H9 (cell line): ENCODE measurements at regions not wholly inside any gene's neighbourhood (a gene's known extent, or its start where the extent isn't known, plus 50 kb on each side); places are given as distances from the start of the nearest gene placed in this dataset.

ENCODE experiments used
- DNase-seq: peaks from one replicate; pipeline ENCODE4 v3.0.0-alpha.2; 2017
- H2AFZ ChIP-seq: one replicate; pipeline ENCODE4 v1.6.1; 2013; ENCODE audit warnings: mild to moderate bottlenecking, low read length, control low read depth, moderate library complexity
- H2AK5ac ChIP-seq: 2 replicates; pipeline ENCODE4 v1.6.1; 2013; ENCODE audit warnings: low read length, control low read depth, mixed read lengths; ENCODE audit not compliant: insufficient read length
- H2BK120ac ChIP-seq: one replicate; pipeline ENCODE4 v1.6.1; 2013; ENCODE audit warnings: low read depth, mild to moderate bottlenecking, low read length, control low read depth, inconsistent platforms; ENCODE audit not compliant: poor library complexity, severe bottlenecking
- H2BK12ac ChIP-seq: 2 replicates; pipeline ENCODE4 v1.6.1; 2013; ENCODE audit warnings: low read length, control low read depth, mixed read lengths, low read depth; ENCODE audit not compliant: insufficient read length
- H2BK15ac ChIP-seq: 2 replicates; pipeline ENCODE4 v1.6.1; 2013; ENCODE audit warnings: low read depth, low read length, control low read depth
- H2BK20ac ChIP-seq: one replicate; pipeline ENCODE4 v1.6.1; 2013; ENCODE audit warnings: low read depth, mild to moderate bottlenecking, low read length, control low read depth, inconsistent platforms; ENCODE audit not compliant: poor library complexity, severe bottlenecking
- H2BK5ac ChIP-seq: 2 replicates; pipeline ENCODE4 v1.6.1; 2013; ENCODE audit warnings: low read length, control low read depth, mixed read lengths; ENCODE audit not compliant: insufficient read length
- H3K14ac ChIP-seq: 2 replicates; pipeline ENCODE4 v1.6.1; 2013; ENCODE audit warnings: low read length, control low read depth; ENCODE audit not compliant: insufficient read depth
- H3K18ac ChIP-seq: 2 replicates; pipeline ENCODE4 v1.6.1; 2013; ENCODE audit warnings: low read depth, mild to moderate bottlenecking, mixed read lengths, low read length, control low read depth; ENCODE audit not compliant: insufficient read length
- H3K23ac ChIP-seq: 2 replicates; pipeline ENCODE4 v1.6.1; 2013; ENCODE audit warnings: low read length, control low read depth, mixed read lengths, low read depth; ENCODE audit not compliant: insufficient read length
- H3K23me2 ChIP-seq: 2 replicates; pipeline ENCODE4 v1.6.1; 2013; ENCODE audit warnings: low read depth, mild to moderate bottlenecking, mixed read lengths, low read length, control low read depth; ENCODE audit not compliant: insufficient read length, poor library complexity, severe bottlenecking
- H3K27ac ChIP-seq: 2 replicates; pipeline ENCODE4 v1.5.1; 2013; ENCODE audit warnings: low read length, control low read depth, mixed read lengths, low read depth; ENCODE audit not compliant: insufficient read length
- H3K27me3 ChIP-seq: 2 replicates; pipeline ENCODE4 v1.6.1; 2013; ENCODE audit warnings: low read length, control low read depth, inconsistent platforms; ENCODE audit not compliant: insufficient read depth
- H3K4ac ChIP-seq: 2 replicates; pipeline ENCODE4 v1.6.1; 2013; ENCODE audit warnings: low read depth, mild to moderate bottlenecking, control low read depth, inconsistent platforms, low read length, moderate library complexity
- H3K4me1 ChIP-seq: 2 replicates; pipeline ENCODE4 v1.6.1; 2013; ENCODE audit warnings: low read length, control low read depth, inconsistent platforms; ENCODE audit not compliant: insufficient read depth
- H3K4me2 ChIP-seq: 2 replicates; pipeline ENCODE4 v1.6.1; 2013; ENCODE audit warnings: low read length, control low read depth, mixed read lengths; ENCODE audit not compliant: insufficient read length, insufficient read depth
- H3K56ac ChIP-seq: 2 replicates; pipeline ENCODE4 v1.6.1; 2013; ENCODE audit warnings: low read depth, mild to moderate bottlenecking, mixed read lengths, low read length, control low read depth; ENCODE audit not compliant: insufficient read length
- H3K79me1 ChIP-seq: 2 replicates; pipeline ENCODE4 v1.6.1; 2013; ENCODE audit warnings: low read depth, mild to moderate bottlenecking, moderate library complexity, low read length, control low read depth, inconsistent platforms; ENCODE audit not compliant: insufficient read depth, poor library complexity, severe bottlenecking
- H3K79me2 ChIP-seq: 2 replicates; pipeline ENCODE4 v1.6.1; 2013; ENCODE audit warnings: low read length, control low read depth, inconsistent platforms; ENCODE audit not compliant: insufficient read depth
- H3K9ac ChIP-seq: 2 replicates; pipeline ENCODE4 v1.6.1; 2013; ENCODE audit warnings: low read length, control low read depth, mixed read lengths; ENCODE audit not compliant: insufficient read length; ENCODE audit errors: extremely low read depth
- H3K9me3 ChIP-seq: one replicate; pipeline ENCODE4 v1.6.1; 2013; ENCODE audit warnings: low read depth, low read length, inconsistent platforms; ENCODE audit not compliant: control insufficient read depth
- H3T11ph ChIP-seq: one replicate; pipeline ENCODE4 v1.6.1; 2013; ENCODE audit warnings: mild to moderate bottlenecking, low read length, control low read depth, inconsistent platforms
- H4K20me1 ChIP-seq: one replicate; pipeline ENCODE4 v1.6.1; 2013; ENCODE audit not compliant: control insufficient read depth, insufficient read length, insufficient read depth
- H4K5ac ChIP-seq: 2 replicates; pipeline ENCODE4 v1.6.1; 2013; ENCODE audit warnings: low read depth, mild to moderate bottlenecking, mixed read lengths, low read length, control low read depth; ENCODE audit not compliant: insufficient read length
- H4K8ac ChIP-seq: replicated peaks from 2 replicates; pipeline ENCODE4 v1.6.1; 2013; ENCODE audit warnings: low read length, control low read depth, mixed read lengths, low read depth; ENCODE audit not compliant: insufficient read length
- H4K91ac ChIP-seq: 2 replicates; pipeline ENCODE4 v1.6.1; 2013; ENCODE audit warnings: low read depth, mild to moderate bottlenecking, moderate library complexity, mixed read lengths, low read length, control low read depth; ENCODE audit not compliant: insufficient read length
- H3K27ac Mint-ChIP-seq, 3 experiments: 2 replicates in 2 of 3; 3 replicates in 1 of 3; pipeline ENCODE4 v1.8.0; 2020 to 2021; ENCODE audit warnings: mixed read lengths in 3 of 3, mild to moderate bottlenecking in 1 of 3, moderate library complexity in 1 of 3
- H3K27me3 Mint-ChIP-seq: 2 replicates; pipeline ENCODE4 v1.8.0; 2021; ENCODE audit warnings: low read depth, mild to moderate bottlenecking, moderate library complexity, mixed read lengths
- H3K36me3 Mint-ChIP-seq, 3 experiments: 2 replicates in 2 of 3; 3 replicates in 1 of 3; pipeline ENCODE4 v1.8.0; 2020 to 2021; ENCODE audit warnings: low read depth in 3 of 3, mixed read lengths in 3 of 3; ENCODE audit not compliant: insufficient read depth in 1 of 3
- H3K4me1 Mint-ChIP-seq, 2 experiments: 2 replicates each; pipeline ENCODE4 v1.8.0; 2020; ENCODE audit warnings: mixed read lengths in 2 of 2
- H3K4me3 Mint-ChIP-seq, 2 experiments: 2 replicates in 1 of 2; 3 replicates in 1 of 2; pipeline ENCODE4 v1.8.0; 2020 to 2021; ENCODE audit warnings: mild to moderate bottlenecking in 2 of 2, mixed read lengths in 2 of 2, moderate library complexity in 1 of 2
- H3K9me3 Mint-ChIP-seq, 2 experiments: 2 replicates in 1 of 2; 3 replicates in 1 of 2; pipeline ENCODE4 v1.8.0; 2020; ENCODE audit warnings: mild to moderate bottlenecking in 2 of 2, mixed read lengths in 2 of 2, moderate library complexity in 1 of 2
- CTCF ChIP-seq: fragments of 200-600 bp; sonication (generic); conservative IDR thresholded peaks from 3 replicates; pipeline ENCODE4 v1.8.0; 2021; ENCODE audit warnings: antibody characterized with exemption, mild to moderate bottlenecking
- WGBS: extraction: QIAGEN DNeasy Blood & Tissue Kit; methylation state at CpG from one replicate; pipeline ENCODE4 v1.1.7; 2013; ENCODE audit warnings: missing lambda C conversion rate, low lambda C conversion rate, mixed read lengths; ENCODE audit not compliant: insufficient read length; ENCODE audit errors: extremely low coverage; 5-methylcytosine and 5-hydroxymethylcytosine counted together

DNA sequence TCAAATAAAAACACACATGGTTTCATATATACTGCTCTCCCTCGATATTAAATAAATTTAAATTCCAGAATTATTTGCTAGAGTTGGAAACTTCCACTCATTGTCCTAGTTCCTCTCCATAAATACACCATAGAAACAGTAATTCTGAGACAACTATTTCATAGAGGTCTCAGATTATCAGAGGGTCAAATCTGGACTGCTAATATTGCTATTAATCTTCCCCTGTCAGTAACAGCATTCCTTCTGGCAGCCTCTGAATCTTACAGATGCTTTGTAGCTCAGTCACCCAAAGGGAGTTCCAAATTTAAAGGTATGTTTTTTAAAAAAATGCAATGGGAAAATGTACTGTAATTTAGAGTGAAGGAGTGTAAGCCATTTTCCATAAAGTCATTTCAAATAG lies 428.8 kb downstream of the PYDC2 start:
- Histone ChIP-seq H3K4me2 (no peak overlapping the region), H2BK15ac (no peak overlapping the region), H4K8ac (no peak overlapping the region), H2AK5ac (no peak overlapping the region), H3K23me2 (no peaks in the 10 kb centered on the region), H3K9ac (no peak overlapping the region), H4K20me1 (no peaks in the 10 kb centered on the region), H2AFZ (no peak overlapping the region), H3K18ac (no peak overlapping the region), H2BK20ac (no peak overlapping the region), H3T11ph (no peak overlapping the region), H3K79me1 (no peaks in the 10 kb centered on the region), H3K14ac (no peak overlapping the region), H3K27ac (no peak overlapping the region), H3K4ac (no peak overlapping the region), H2BK120ac (no peak overlapping the region), H2BK5ac (no peak overlapping the region), H3K9me3 (no peaks in the 10 kb centered on the region), H3K23ac (no peak overlapping the region), H2BK12ac (no peak overlapping the region), H3K79me2 (no peaks in the 10 kb centered on the region), H3K27me3 (no peaks in the 10 kb centered on the region), H3K4me1 (peaks cover 7% of the 10 kb centered on the region; the same call in 1 of the 2 replicates), H4K91ac (no peak overlapping the region), H3K56ac (no peak overlapping the region), H4K5ac (no peak overlapping the region)
- Mint-ChIP-seq H3K27me3 (no peaks in the 10 kb centered on the region), H3K4me3 (no peak overlapping the region), H3K9me3 (no peaks in the 10 kb centered on the region), H3K36me3 (no peaks in the 10 kb centered on the region), H3K4me1 (peaks cover 4 to 18% of the 10 kb centered on the region in 2 experiments; a peak in 3 of 4 replicates), H3K27ac (0 out of 7 replicates have a peak overlapping the region, but pooled peaks of 1 of the 3 experiments have one; percentile 29)
- DNase-seq: no peak
- WGBS: no CpG with 5 or more reads among the region's 1 CpG
- TF ChIP-seq CTCF: no peak
